CD4-positive, alpha-beta T cell treated with Interleukin-12 subunit alpha and Interleukin-12 subunit beta, for 1 hour (primary cell): ENCODE measurements at regions not wholly inside any gene's neighbourhood (a gene's known extent, or its start where the extent isn't known, plus 50 kb on each side); places are given as distances from the start of the nearest gene placed in this dataset.

Experiments used
- DNase-seq: peaks from one replicate; pipeline ENCODE4 v3.0.0-alpha.2; 2020

- peak; percentile 51 for DNase-seq
Observed at GRCh38 chr1:221439747-221440501, 302.0 kb downstream of the DUSP10 start.

GRCh38 chr1:221440658-221441057 lies 301.2 kb downstream of the DUSP10 start:
- DNase-seq: no peak

- DNase-seq: no peak
Observed at GRCh38 chr1:221442056-221442455, 299.8 kb downstream of the DUSP10 start.

- DNase-seq: no peak
Observed at GRCh38 chr1:221444346-221444745, 297.5 kb downstream of the DUSP10 start.

GRCh38 chr1:221448585-221449175 lies 293.2 kb downstream of the DUSP10 start:
- DNase-seq: no peak

- no peak for DNase-seq
Observed at GRCh38 chr1:221449194-221449593, 292.7 kb downstream of the DUSP10 start.

- no peak for DNase-seq
Observed at GRCh38 chr1:221449801-221450470, 292.0 kb downstream of the DUSP10 start.

- no peak for DNase-seq
Observed at GRCh38 chr1:221451741-221452140, 290.1 kb downstream of the DUSP10 start.

- DNase-seq: no peak
Observed at GRCh38 chr1:221454096-221454495, 287.8 kb downstream of the DUSP10 start.

GRCh38 chr1:221456918-221457317 lies 285.0 kb downstream of the DUSP10 start:
- DNase-seq: no peak

GRCh38 chr1:221457685-221458446 lies 284.0 kb downstream of the DUSP10 start:
- no peak for DNase-seq

GRCh38 chr1:221458447-221459156 lies 283.3 kb downstream of the DUSP10 start:
- no peak for DNase-seq

GRCh38 chr1:221459558-221459957 lies 282.3 kb downstream of the DUSP10 start:
- DNase-seq: no peak

GRCh38 chr1:221462345-221462744 lies 279.5 kb downstream of the DUSP10 start:
- DNase-seq: no peak

- DNase-seq: no peak
Observed at GRCh38 chr1:221468546-221468945, 273.3 kb downstream of the DUSP10 start.

GRCh38 chr1:221469476-221469875 lies 272.4 kb downstream of the DUSP10 start:
- DNase-seq: no peak

GRCh38 chr1:221470000-221470698 lies 271.7 kb downstream of the DUSP10 start:
- DNase-seq: no peak

- no peak for DNase-seq
Observed at GRCh38 chr1:221473411-221473810, 268.5 kb downstream of the DUSP10 start.

- DNase-seq: no peak
Observed at GRCh38 chr1:221477252-221477651, 264.6 kb downstream of the DUSP10 start.

GRCh38 chr1:221478050-221478949 lies 263.6 kb downstream of the DUSP10 start:
- peak; percentile 54 for DNase-seq
